Kidney epithelial cell (primary cell): ENCODE measurements at regions not wholly inside any gene's neighbourhood (a gene's known extent, or its start where the extent isn't known, plus 50 kb on each side); places are given as distances from the start of the nearest gene placed in this dataset.

ENCODE experiments used
- DNase-seq: peaks from one replicate; pipeline ENCODE4 v3.0.0-alpha.2; 2010; ENCODE audit warnings: low read depth
- H3K27me3 ChIP-seq: 2 replicates; pipeline ENCODE4 v1.6.0; 2011; ENCODE audit warnings: low read length; ENCODE audit not compliant: control insufficient read depth, insufficient read depth
- H3K36me3 ChIP-seq: 2 replicates; pipeline ENCODE4 v1.5.1; 2011; ENCODE audit warnings: low read length; ENCODE audit not compliant: control insufficient read depth, insufficient read depth
- H3K4me3 ChIP-seq: 2 replicates; pipeline ENCODE4 v1.5.1; 2011; ENCODE audit warnings: low read depth, mild to moderate bottlenecking, control low read depth, low read length
- CTCF ChIP-seq: IDR thresholded peaks from 2 replicates; pipeline ENCODE4 v1.5.1; 2011; ENCODE audit warnings: mild to moderate bottlenecking, moderate library complexity, low read length, control low read depth, inconsistent platforms; ENCODE audit not compliant: insufficient read depth, poor library complexity, severe bottlenecking

GRCh38 chr4:77220828-77221613 lies 64.0 kb downstream of the CCNG2 start:
- no peaks in the 10 kb centered on the region for H3K36me3 ChIP-seq
- H3K27me3 ChIP-seq = no peaks in the 10 kb centered on the region
- TF ChIP-seq CTCF = no peak
- H3K4me3 ChIP-seq = no peak overlapping the region
- no peak for DNase-seq

- H3K36me3 ChIP-seq = no peaks in the 10 kb centered on the region
- no peak for DNase-seq
- H3K4me3 ChIP-seq = no peak overlapping the region
- no peaks in the 10 kb centered on the region for H3K27me3 ChIP-seq
- no peak for TF ChIP-seq CTCF
Measured at GRCh38 chr4:77225022-77225421, 68.0 kb downstream of the CCNG2 start.

- no peak for DNase-seq
- no peaks in the 10 kb centered on the region for H3K27me3 ChIP-seq
- H3K36me3 ChIP-seq = no peaks in the 10 kb centered on the region
- H3K4me3 ChIP-seq = no peak overlapping the region
- TF ChIP-seq CTCF = no peak
Measured at GRCh38 chr4:77226939-77227705, 70.1 kb downstream of the CCNG2 start.

GRCh38 chr4:77229433-77229832 lies 72.4 kb downstream of the CCNG2 start:
- Histone ChIP-seq H3K36me3 (no peaks in the 10 kb centered on the region), H3K27me3 (no peaks in the 10 kb centered on the region), H3K4me3 (no peak overlapping the region)
- TF ChIP-seq CTCF = no peak
- no peak for DNase-seq

GRCh38 chr4:77232653-77233052 lies 75.6 kb downstream of the CCNG2 start:
- peak; percentile 49 for DNase-seq
- no peaks in the 10 kb centered on the region for H3K36me3 ChIP-seq
- H3K4me3 ChIP-seq = no peak overlapping the region
- no peak for TF ChIP-seq CTCF
- H3K27me3 ChIP-seq = peaks cover 6% of the 10 kb centered on the region
